ENCODE measurements at regions not wholly inside any gene's neighbourhood (a gene's known extent, or its start where the extent isn't known, plus 50 kb on each side); places are given as distances from the start of the nearest gene placed in this dataset.
A peak's percentile ranks its signal among the peaks of the same experiment; 100 is the strongest.

- H3K9ac ChIP-seq (ENCODE audit: low read depth, low read length, poor library complexity, severe bottlenecking): no peak overlapping the region
- H3K9me2 ChIP-seq (replicated peaks; ENCODE audit: low read depth, low read length): no peaks in the 10 kb centered on the region
- no peaks in the 10 kb centered on the region for H3F3A ChIP-seq (ENCODE audit: low read depth)
- H3K27me3 ChIP-seq (ENCODE audit: insufficient read depth, low read length, poor library complexity, severe bottlenecking): no peaks in the 10 kb centered on the region
- H3K4me3 ChIP-seq (ENCODE audit: low read length, poor library complexity, severe bottlenecking): no peak overlapping the region
- no peak overlapping the region for H3K4me2 ChIP-seq (ENCODE audit: low read depth, low read length, poor library complexity, severe bottlenecking)
- H4K20me1 ChIP-seq (ENCODE audit: insufficient read depth, low read length, poor library complexity, severe bottlenecking): no peaks in the 10 kb centered on the region
- TF ChIP-seq CTCF (conservative IDR thresholded peaks at IDR 0.05; ENCODE audit: low read length) (no peak), EZH2phosphoT487 (IDR thresholded peaks at IDR 0.05; ENCODE audit: borderline replicate concordance) (no peak)
- H3K36me3 ChIP-seq (ENCODE audit: insufficient read depth, low read length): no peaks in the 10 kb centered on the region
- H2AFZ ChIP-seq (ENCODE audit: low read length): no peak overlapping the region
- H3K4me1 ChIP-seq (ENCODE audit: insufficient read depth, low read length, poor library complexity, severe bottlenecking): peaks cover 3% of the 10 kb centered on the region
- no peaks in the 10 kb centered on the region for H3K9me3 ChIP-seq (ENCODE audit: insufficient read depth, low read depth, low read length)
- no peaks in the 10 kb centered on the region for H3K79me2 ChIP-seq (ENCODE audit: insufficient read depth, low read length)
Observed at GRCh38 chr5:142395334-142395733, 70.5 kb upstream of the SPRY4 start.

- no peaks in the 10 kb centered on the region for H3K79me2 ChIP-seq (ENCODE audit: insufficient read depth, low read length)
- no peaks in the 10 kb centered on the region for H3K9me2 ChIP-seq (replicated peaks; ENCODE audit: low read depth, low read length)
- no peak for TF ChIP-seq EZH2phosphoT487 (IDR thresholded peaks at IDR 0.05; ENCODE audit: borderline replicate concordance)
- no peak for TF ChIP-seq CTCF (conservative IDR thresholded peaks at IDR 0.05; ENCODE audit: low read length)
- peaks cover 21% of the 10 kb centered on the region for H3K4me1 ChIP-seq (ENCODE audit: insufficient read depth, low read length, poor library complexity, severe bottlenecking)
- no peaks in the 10 kb centered on the region for H4K20me1 ChIP-seq (ENCODE audit: insufficient read depth, low read length, poor library complexity, severe bottlenecking)
- H3K36me3 ChIP-seq (ENCODE audit: insufficient read depth, low read length): no peaks in the 10 kb centered on the region
- no peak overlapping the region for H2AFZ ChIP-seq (ENCODE audit: low read length)
- no peaks in the 10 kb centered on the region for H3K27me3 ChIP-seq (ENCODE audit: insufficient read depth, low read length, poor library complexity, severe bottlenecking)
- no peaks in the 10 kb centered on the region for H3F3A ChIP-seq (ENCODE audit: low read depth)
- H3K4me3 ChIP-seq (ENCODE audit: low read length, poor library complexity, severe bottlenecking): no peak overlapping the region
- H3K4me2 ChIP-seq (ENCODE audit: low read depth, low read length, poor library complexity, severe bottlenecking): no peak overlapping the region
- no peak overlapping the region for H3K9ac ChIP-seq (ENCODE audit: low read depth, low read length, poor library complexity, severe bottlenecking)
- no peaks in the 10 kb centered on the region for H3K9me3 ChIP-seq (ENCODE audit: insufficient read depth, low read depth, low read length)
Observed at GRCh38 chr5:142391058-142391845, 66.4 kb upstream of the SPRY4 start.

DNA sequence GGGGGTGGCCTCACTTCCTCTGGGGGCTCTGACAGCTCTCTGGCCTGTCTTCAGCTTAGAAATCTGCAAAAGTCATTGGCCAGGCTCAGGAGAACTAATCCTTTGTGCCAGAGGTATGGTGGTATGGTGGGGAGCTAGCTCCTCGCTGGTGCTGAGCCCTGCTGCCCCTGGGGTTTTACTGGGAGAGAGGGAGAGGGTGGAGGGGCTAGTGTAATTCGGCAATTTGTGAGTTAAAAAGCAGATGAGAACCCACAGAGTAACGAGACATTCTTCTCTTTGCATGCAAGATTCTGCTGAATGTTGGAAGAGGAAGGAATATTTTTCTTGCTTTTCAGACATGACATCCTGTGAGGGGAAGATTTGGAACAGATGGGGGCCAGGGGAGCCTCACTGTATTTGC lies 65.5 kb upstream of the SPRY4 start:
- Histone ChIP-seq H3K27me3 (ENCODE audit: insufficient read depth, low read length, poor library complexity, severe bottlenecking) (no peaks in the 10 kb centered on the region), H2AFZ (ENCODE audit: low read length) (0 out of 2 replicates have a peak overlapping the region, but pooled peaks have one; percentile 38), H3K9me2 (replicated peaks; ENCODE audit: low read depth, low read length) (no peaks in the 10 kb centered on the region), H3F3A (ENCODE audit: low read depth) (no peaks in the 10 kb centered on the region), H3K4me1 (ENCODE audit: insufficient read depth, low read length, poor library complexity, severe bottlenecking) (peaks cover 21% of the 10 kb centered on the region), H3K9me3 (ENCODE audit: insufficient read depth, low read depth, low read length) (no peaks in the 10 kb centered on the region), H3K4me2 (ENCODE audit: low read depth, low read length, poor library complexity, severe bottlenecking) (no peak overlapping the region), H4K20me1 (ENCODE audit: insufficient read depth, low read length, poor library complexity, severe bottlenecking) (no peaks in the 10 kb centered on the region), H3K79me2 (ENCODE audit: insufficient read depth, low read length) (no peaks in the 10 kb centered on the region), H3K4me3 (ENCODE audit: low read length, poor library complexity, severe bottlenecking) (no peak overlapping the region), H3K9ac (ENCODE audit: low read depth, low read length, poor library complexity, severe bottlenecking) (no peak overlapping the region), H3K36me3 (ENCODE audit: insufficient read depth, low read length) (no peaks in the 10 kb centered on the region)
- TF ChIP-seq CTCF (conservative IDR thresholded peaks at IDR 0.05; ENCODE audit: low read length): no peak
- no peak for TF ChIP-seq EZH2phosphoT487 (IDR thresholded peaks at IDR 0.05; ENCODE audit: borderline replicate concordance)

Data from Loucy (cell line).